GM12864 (cell line): ENCODE measurements at regions not wholly inside any gene's neighbourhood (a gene's known extent, or its start where the extent isn't known, plus 50 kb on each side); places are given as distances from the start of the nearest gene placed in this dataset.

ENCODE experiments used
- DNase-seq: peaks from one replicate; pipeline ENCODE4 v3.0.0-alpha.2; 2011; ENCODE audit warnings: low read depth
- H3K4me3 ChIP-seq: 2 replicates; pipeline ENCODE4 v1.5.1; 2011; ENCODE audit warnings: mild to moderate bottlenecking, low read depth, low read length, control low read depth
- TF ChIP-seq, protein P1 (sequence below): IDR thresholded peaks from 2 replicates; pipeline ENCODE4 v1.5.1; 2011; ENCODE audit warnings: low read depth, mild to moderate bottlenecking, moderate library complexity, low read length, control low read depth, inconsistent platforms; ENCODE audit errors: missing control alignments

DNA sequence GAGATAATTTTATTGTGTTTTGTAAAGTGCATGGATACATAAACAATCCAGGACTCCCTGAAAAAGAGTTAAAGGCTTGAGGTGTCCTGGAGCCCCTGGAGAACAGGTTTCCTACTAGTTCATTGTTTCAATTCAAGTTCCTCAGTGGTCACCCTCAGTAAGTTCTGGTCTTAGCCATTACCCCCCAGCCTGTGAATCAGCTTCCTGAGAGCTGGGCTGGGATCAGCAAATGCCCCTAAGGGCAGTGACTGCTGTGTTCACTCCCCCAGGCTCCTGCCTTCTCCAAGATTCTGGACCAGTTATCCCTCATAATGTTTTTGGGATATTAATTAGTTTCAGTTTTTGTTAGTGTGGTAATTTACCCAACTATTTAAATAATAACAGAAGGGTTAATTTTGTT, 151.6 kb upstream of the PRSS58 start:
- H3K4me3 ChIP-seq: no peak overlapping the region
- TF ChIP-seq, protein P1, sequence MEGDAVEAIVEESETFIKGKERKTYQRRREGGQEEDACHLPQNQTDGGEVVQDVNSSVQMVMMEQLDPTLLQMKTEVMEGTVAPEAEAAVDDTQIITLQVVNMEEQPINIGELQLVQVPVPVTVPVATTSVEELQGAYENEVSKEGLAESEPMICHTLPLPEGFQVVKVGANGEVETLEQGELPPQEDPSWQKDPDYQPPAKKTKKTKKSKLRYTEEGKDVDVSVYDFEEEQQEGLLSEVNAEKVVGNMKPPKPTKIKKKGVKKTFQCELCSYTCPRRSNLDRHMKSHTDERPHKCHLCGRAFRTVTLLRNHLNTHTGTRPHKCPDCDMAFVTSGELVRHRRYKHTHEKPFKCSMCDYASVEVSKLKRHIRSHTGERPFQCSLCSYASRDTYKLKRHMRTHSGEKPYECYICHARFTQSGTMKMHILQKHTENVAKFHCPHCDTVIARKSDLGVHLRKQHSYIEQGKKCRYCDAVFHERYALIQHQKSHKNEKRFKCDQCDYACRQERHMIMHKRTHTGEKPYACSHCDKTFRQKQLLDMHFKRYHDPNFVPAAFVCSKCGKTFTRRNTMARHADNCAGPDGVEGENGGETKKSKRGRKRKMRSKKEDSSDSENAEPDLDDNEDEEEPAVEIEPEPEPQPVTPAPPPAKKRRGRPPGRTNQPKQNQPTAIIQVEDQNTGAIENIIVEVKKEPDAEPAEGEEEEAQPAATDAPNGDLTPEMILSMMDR: no peak
- no peak for DNase-seq

GRCh38 chr7:142408794-142409193, 150.9 kb upstream of the PRSS58 start:
- H3K4me3 ChIP-seq: no peak overlapping the region
- no peak for DNase-seq
- TF ChIP-seq, protein P1: no peak

GRCh38 chr7:142407939-142408570, 150.2 kb upstream of the PRSS58 start:
- no peak for DNase-seq
- no peak overlapping the region for H3K4me3 ChIP-seq
- TF ChIP-seq, protein P1: no peak

GRCh38 chr7:142405122-142405765, 147.4 kb upstream of the PRSS58 start:
- no peak overlapping the region for H3K4me3 ChIP-seq
- TF ChIP-seq, protein P1: no peak
- DNase-seq: no peak

- no peak for DNase-seq
- no peak overlapping the region for H3K4me3 ChIP-seq
- TF ChIP-seq, protein P1: no peak
These were observed 144.1 kb upstream of the PRSS58 start for GRCh38 chr7:142401951-142402350.

DNA sequence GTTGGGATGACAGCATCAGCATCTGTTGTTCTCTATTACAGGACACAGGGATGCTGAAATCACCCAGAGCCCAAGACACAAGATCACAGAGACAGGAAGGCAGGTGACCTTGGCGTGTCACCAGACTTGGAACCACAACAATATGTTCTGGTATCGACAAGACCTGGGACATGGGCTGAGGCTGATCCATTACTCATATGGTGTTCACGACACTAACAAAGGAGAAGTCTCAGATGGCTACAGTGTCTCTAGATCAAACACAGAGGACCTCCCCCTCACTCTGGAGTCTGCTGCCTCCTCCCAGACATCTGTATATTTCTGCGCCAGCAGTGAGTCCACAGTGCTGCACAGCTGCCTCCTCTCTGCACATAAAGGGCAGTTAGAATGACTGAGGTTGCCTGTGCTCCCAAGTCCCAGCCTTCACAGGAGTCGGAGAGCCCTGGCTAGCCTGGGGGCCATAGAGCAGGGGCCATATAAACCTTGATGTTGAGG, 142.2 kb upstream of the PRSS58 start:
- no peak for DNase-seq
- TF ChIP-seq, protein P1: no peak
- H3K4me3 ChIP-seq: no peak overlapping the region
